Ovary (tissue), 7 donors: ENCODE measurements at regions not wholly inside any gene's neighbourhood (a gene's known extent, or its start where the extent isn't known, plus 50 kb on each side); places are given as distances from the start of the nearest gene placed in this dataset.
"Not testable (repeated sequence)": the region's sequence is repeated elsewhere in the genome, so short reads cannot be mapped to it uniquely, and the experiment has no call there.

Experiments used
- DNase-seq, 5 donors: peaks; one replicate each; pipeline ENCODE4 v3.0.0-alpha.2; 2019 to 2020
- H3K27ac ChIP-seq, 2 donors: fragments of 200-600 bp; one replicate each; pipeline versions ENCODE4 v1.5.1 to v1.8.0; 2019 to 2022
- H3K27me3 ChIP-seq: fragments of 200-600 bp; one replicate; pipeline ENCODE4 v1.8.0; 2022
- H3K36me3 ChIP-seq: fragments of 200-600 bp; sonication (generic); one replicate; pipeline ENCODE4 v1.5.1; 2019
- H3K4me1 ChIP-seq: one replicate; pipeline ENCODE4 v1.8.1; 2013; ENCODE audit warnings: mild to moderate bottlenecking, moderate library complexity; ENCODE audit not compliant: insufficient read depth
- H3K4me3 ChIP-seq: fragments of 200-600 bp; sonication (generic); one replicate; pipeline ENCODE4 v1.5.1; 2017
- H3K9me3 ChIP-seq, 2 donors: fragments of 200-600 bp in 1 of 2; sonication (generic) in 1 of 2; one replicate each; pipeline versions ENCODE4 v1.5.1 to v1.8.1; 2013 to 2019; ENCODE audit warnings: mild to moderate bottlenecking in 1 of 2, moderate library complexity in 1 of 2
- EP300 ChIP-seq: sonication (generic); formaldehyde crosslinking; IDR thresholded peaks from one replicate; pipeline ENCODE4 v1.6.1; 2017; ENCODE audit warnings: antibody characterized with exemption
- POLR2A ChIP-seq: fragments of 450-650 bp; IDR thresholded peaks from one replicate; pipeline ENCODE4 v1.6.1; 2017; ENCODE audit warnings: antibody characterized with exemption, mild to moderate bottlenecking, moderate library complexity
- WGBS, 3 donors: extraction: QIAGEN DNeasy Blood & Tissue Kit in 1 of 3; methylation state at CpG; one replicate each; pipeline versions ENCODE4 v1.1.5 to v1.1.7; 2013 to 2017; 5-methylcytosine and 5-hydroxymethylcytosine counted together
- intact Hi-C, 4 donors: fragments of 100-400 bp; cut with DNase I; formaldehyde crosslinking; loops; one replicate each; pipeline versions ENCODE4 v1.11.0 to v1.15.1; 2022 to 2023
- TF ChIP-seq, protein P1 (sequence below), 3 donors: fragments of 450-650 bp in 2 of 3; fragments of 200-600 bp in 1 of 3; IDR thresholded peaks; one replicate each; pipeline versions ENCODE4 v1.5.1 to v1.8.0; 2016 to 2022; ENCODE audit warnings: antibody characterized with exemption in 3 of 3, mild to moderate bottlenecking in 1 of 3
- donor health status: DM: no; HTN: no; CAD: no; lungs with moderate emphysema.
- donor health status: DM: no; HTN: no; CAD: no.
- donor health status: Bipolar disorder and iron deficiency.
- donor health status: DM: no; HTN: no; CAD: no.
- donor health status: DM: yes; HTN: yes; CAD: no.

DNA sequence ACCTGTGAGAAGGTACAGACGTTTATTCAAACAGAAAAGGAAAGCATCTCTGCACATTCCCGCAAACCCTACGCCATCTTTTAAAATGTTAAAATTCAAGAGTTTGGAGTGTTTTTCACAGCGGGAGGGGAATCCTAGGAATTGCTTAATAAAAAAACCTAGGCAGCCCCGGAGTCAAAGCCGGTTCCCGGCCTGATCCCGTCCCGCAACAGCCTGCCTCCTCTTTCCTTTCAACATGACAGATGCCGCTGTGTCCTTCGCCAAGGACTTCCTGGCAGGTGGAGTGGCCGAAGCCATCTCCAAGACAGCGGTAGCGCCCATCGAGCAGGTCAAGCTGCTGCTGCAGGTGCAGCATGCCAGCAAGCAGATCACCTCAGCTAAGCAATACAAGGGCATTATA is 123.0 kb upstream of the VSTM2A start:
- H3K9me3 ChIP-seq = no peaks in the 10 kb centered on the region
- no peak overlapping the region for H3K27ac ChIP-seq
- DNase-seq = no peak
- no peaks in the 10 kb centered on the region for H3K4me1 ChIP-seq
- no peak for TF ChIP-seq POLR2A
- TF ChIP-seq, protein P1, sequence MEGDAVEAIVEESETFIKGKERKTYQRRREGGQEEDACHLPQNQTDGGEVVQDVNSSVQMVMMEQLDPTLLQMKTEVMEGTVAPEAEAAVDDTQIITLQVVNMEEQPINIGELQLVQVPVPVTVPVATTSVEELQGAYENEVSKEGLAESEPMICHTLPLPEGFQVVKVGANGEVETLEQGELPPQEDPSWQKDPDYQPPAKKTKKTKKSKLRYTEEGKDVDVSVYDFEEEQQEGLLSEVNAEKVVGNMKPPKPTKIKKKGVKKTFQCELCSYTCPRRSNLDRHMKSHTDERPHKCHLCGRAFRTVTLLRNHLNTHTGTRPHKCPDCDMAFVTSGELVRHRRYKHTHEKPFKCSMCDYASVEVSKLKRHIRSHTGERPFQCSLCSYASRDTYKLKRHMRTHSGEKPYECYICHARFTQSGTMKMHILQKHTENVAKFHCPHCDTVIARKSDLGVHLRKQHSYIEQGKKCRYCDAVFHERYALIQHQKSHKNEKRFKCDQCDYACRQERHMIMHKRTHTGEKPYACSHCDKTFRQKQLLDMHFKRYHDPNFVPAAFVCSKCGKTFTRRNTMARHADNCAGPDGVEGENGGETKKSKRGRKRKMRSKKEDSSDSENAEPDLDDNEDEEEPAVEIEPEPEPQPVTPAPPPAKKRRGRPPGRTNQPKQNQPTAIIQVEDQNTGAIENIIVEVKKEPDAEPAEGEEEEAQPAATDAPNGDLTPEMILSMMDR (IDR thresholded peaks at IDR 0.05) = no peak
- no peak for TF ChIP-seq EP300
- 85 to 89% (median 88%) methylated on average over 15 of the region's 15 CpGs for WGBS, 3 donors
- no peaks in the 10 kb centered on the region for H3K36me3 ChIP-seq
- H3K27me3 ChIP-seq = no peaks in the 10 kb centered on the region
- H3K4me3 ChIP-seq = no peak overlapping the region
- intact Hi-C loops = loop anchor here in 1 of 4 donors (10.0 kb wide), 1 partner anchor 64 kb away; no protein-coding TSS in a partner anchor

DNA sequence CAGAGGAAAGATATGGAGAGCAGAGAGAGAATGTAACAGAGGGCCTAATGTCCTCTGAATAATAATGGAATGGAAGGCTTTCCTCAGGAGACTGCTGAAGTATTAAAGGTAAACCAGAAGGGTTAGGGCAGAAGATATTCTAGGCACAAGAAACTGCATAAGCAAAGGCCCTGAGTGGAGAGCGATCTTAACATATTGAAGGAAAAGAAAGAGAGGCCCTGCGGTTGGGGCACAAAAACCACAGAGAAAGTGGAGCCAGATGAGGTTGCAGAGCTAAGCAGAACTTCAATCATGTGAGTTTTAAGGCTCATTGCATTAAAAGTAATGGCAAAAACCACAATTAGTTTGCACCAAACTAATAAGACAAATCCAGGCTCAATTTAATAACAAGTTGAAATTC is 115.8 kb upstream of the VSTM2A start:
- Histone ChIP-seq H3K36me3 (no peaks in the 10 kb centered on the region), H3K9me3 (no peaks in the 10 kb centered on the region), H3K27ac (no peak overlapping the region), H3K4me1 (no peaks in the 10 kb centered on the region), H3K27me3 (no peaks in the 10 kb centered on the region), H3K4me3 (no peak overlapping the region)
- DNase-seq = no peak
- intact Hi-C loops = no loop called here
- TF ChIP-seq EP300 (no peak), POLR2A (no peak)
- TF ChIP-seq, protein P1 (IDR thresholded peaks at IDR 0.05) = no peak
- WGBS, 3 donors = 75 to 83% (median 81%) methylated on average over 2 of the region's 2 CpGs

DNA sequence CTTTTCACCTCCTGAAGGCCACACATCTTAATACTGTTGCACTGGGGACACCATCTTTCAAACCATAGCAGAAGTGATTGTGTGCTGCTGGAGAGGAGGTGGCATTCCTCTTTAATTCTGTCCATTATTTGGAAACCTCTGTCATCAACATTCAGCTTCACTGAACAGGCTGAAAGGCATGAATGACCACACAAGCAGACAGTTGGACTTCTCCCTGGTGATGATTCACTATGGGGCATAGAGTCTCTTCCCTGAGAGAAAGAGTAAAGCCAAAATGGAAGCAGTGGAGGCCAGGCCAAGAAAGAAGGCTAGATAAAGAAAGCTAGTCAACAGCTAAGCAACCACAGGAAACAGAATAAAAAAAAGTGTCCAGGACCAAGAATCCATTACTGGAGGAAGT is 113.1 kb upstream of the VSTM2A start:
- DNase-seq = no peak
- intact Hi-C loops = no loop called here
- H3K4me1 ChIP-seq = no peaks in the 10 kb centered on the region
- H3K9me3 ChIP-seq = no peaks in the 10 kb centered on the region
- TF ChIP-seq EP300 = no peak
- TF ChIP-seq POLR2A = no peak
- TF ChIP-seq, protein P1 (IDR thresholded peaks at IDR 0.05) = no peak
- H3K27me3 ChIP-seq = no peaks in the 10 kb centered on the region
- no peak overlapping the region for H3K27ac ChIP-seq
- H3K4me3 ChIP-seq = no peak overlapping the region
- H3K36me3 ChIP-seq = no peaks in the 10 kb centered on the region

DNA sequence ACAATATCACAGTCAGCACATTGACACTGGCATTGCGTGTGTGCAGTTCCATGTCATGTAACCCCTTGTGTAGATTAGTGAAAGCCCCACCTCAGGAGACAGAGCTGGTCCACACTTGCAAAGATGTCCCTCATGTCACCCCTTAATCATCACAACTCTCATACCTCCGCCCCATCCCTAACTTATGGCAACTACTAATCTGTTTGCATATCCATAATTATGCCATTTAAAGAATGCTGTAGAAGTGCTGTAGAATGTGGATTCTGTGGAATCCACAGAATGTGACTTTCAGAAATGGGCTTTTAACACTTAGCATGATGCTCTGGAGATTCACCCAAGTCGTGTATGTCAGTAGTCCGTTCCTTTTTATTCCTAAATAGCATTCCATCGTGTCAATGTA is 102.8 kb upstream of the VSTM2A start:
- DNase-seq = no peak
- intact Hi-C loops = loop anchor here in 1 of 4 donors (2.0 kb wide), 1 partner anchor 195 kb away; no protein-coding TSS in a partner anchor
- no peaks in the 10 kb centered on the region for H3K4me1 ChIP-seq
- no peaks in the 10 kb centered on the region for H3K36me3 ChIP-seq
- no peak overlapping the region for H3K27ac ChIP-seq
- no peak for TF ChIP-seq EP300
- TF ChIP-seq POLR2A = no peak
- TF ChIP-seq, protein P1 (IDR thresholded peaks at IDR 0.05) = no peak
- H3K4me3 ChIP-seq = no peak overlapping the region
- 77 to 83% (median 79%) methylated on average over 5 of the region's 5 CpGs for WGBS, 3 donors
- peaks cover 0 to 2% of the 10 kb centered on the region in 2 donors for H3K9me3 ChIP-seq
- H3K27me3 ChIP-seq = no peaks in the 10 kb centered on the region

DNA sequence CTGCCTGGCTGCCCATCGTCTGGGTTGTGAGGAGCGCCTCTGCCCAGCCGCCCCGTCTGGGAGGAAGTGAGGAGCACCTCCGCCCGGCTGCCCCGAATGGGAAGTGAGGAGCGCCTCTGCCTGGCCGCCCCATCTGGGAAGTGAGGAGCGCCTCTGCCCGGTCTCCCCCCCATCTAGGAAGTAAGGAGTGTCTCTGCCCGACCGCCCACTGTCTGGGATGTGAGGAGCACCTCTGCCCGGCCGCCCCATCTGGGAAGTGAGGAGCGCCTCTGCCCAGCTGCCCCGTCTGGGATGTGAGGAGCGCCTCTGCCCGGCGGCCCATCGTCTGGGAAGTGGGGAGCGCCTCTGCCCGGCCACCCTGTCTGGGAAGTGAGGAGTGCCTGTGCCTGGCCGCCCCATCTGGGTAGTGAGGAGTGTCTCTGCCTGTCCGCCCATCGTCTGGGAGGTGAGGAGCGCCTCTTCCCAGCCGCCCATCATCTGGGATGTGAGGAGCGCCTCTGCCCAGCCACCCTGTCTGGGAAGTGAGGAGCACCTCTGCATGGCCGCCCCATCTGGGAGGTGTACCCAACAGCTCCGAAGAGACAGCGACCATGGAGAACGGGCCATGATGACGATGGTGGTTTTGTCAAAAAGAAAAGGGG is 98.0 kb upstream of the VSTM2A start:
- H3K4me1 ChIP-seq, H3K27me3 ChIP-seq, H3K36me3 ChIP-seq, H3K9me3 ChIP-seq, intact Hi-C loops, H3K4me3 ChIP-seq, H3K27ac ChIP-seq, DNase-seq: not testable (repeated sequence)
- 91 to 95% (median 91%) methylated on average over 34 of the region's 34 CpGs for WGBS, 3 donors

DNA sequence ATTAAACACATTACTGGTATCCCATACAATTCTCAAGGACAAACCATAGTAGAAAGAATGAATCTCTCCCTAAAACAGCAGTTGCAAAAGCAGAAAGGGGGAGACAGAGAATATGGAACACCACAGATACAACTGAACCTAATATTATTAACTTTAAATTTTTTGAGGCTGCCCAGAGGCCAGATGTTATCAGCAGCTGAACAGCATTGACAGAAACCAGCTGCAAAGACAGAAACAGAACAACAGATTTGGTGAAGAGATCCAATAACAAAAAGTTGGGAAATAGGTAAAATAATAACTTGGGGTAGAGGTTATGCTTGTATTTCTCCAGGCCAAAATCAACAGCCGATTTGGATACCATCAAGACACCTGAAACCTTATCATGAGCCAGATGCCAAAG is 89.0 kb upstream of the VSTM2A start:
- WGBS, 3 donors = 69 to 81% (median 72%) methylated on average over 1 of the region's 1 CpG
- DNase-seq, H3K4me3 ChIP-seq, H3K9me3 ChIP-seq, H3K36me3 ChIP-seq, intact Hi-C loops, H3K27ac ChIP-seq, H3K27me3 ChIP-seq, H3K4me1 ChIP-seq: not testable (repeated sequence)

DNA sequence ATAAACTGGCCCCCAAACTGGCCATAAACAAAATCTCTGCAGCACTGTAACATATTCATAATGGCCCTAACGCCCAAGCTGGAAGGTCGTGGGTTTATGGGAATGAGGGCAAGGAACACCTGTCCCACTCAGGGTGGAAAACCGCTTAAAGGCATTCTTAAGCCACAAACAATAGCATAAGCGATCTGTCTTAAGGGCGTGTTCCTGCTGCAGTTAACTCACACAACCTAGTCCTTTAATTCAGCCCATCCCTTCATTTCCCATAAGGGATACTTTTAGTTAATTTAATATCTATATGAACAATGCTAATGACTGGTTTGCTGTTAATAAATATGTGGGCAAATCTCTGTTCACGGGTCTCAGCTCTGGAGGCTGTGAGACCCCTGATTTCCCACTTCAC is 87.5 kb upstream of the VSTM2A start:
- H3K4me3 ChIP-seq, intact Hi-C loops: not testable (repeated sequence)
- WGBS, 3 donors = 76 to 85% (median 80%) methylated on average over 6 of the region's 6 CpGs

More for the DNA sequence above, 87.5 kb upstream of the VSTM2A start:
- H3K4me1 ChIP-seq, H3K9me3 ChIP-seq, H3K36me3 ChIP-seq, H3K27ac ChIP-seq, DNase-seq, H3K27me3 ChIP-seq: not testable (repeated sequence)
